Activated T-cell treated with anti-CD3 and anti-CD28 coated beads, Interleukin-2, amount 50 U/mL, for 48 hours (primary cell): ENCODE measurements at regions not wholly inside any gene's neighbourhood (a gene's known extent, or its start where the extent isn't known, plus 50 kb on each side); places are given as distances from the start of the nearest gene placed in this dataset.

Experiments
- DNase-seq, 2 experiments: peaks; one replicate each; pipeline ENCODE4 v3.0.0-alpha.2; 2020

DNA sequence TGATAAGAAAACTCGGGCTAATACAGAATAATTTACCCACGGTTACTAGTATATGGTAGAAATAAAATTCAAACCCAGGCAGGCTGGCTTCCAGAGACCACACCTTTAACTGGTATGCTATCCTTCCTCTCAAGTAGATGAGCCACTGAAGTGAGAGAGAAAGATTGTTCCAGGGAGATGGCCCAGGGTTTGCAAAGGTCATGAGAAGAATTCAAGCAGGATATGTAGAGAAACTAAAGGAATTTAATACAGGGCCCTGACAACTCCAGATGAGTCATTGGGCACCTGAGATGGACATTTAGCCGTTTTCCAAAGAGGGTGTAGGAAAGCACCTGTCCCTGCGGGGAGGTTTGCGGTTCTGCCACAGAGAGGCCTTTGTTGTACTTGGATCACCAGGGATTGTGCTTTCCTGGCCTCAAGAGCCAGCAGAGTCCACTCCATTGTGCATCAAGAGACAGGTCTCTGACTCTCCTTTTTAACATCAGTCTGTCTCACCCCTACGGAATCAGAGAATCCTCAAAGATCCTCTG lies 152.7 kb upstream of the BLID start:
- DNase-seq = no peak

GRCh38 chr11:122267602-122268001 lies 151.6 kb upstream of the BLID start:
- no peak for DNase-seq

GRCh38 chr11:122265981-122266380 lies 150.0 kb upstream of the BLID start:
- no peak for DNase-seq

- DNase-seq = no peak
Measured at GRCh38 chr11:122264121-122264520, 148.1 kb upstream of the BLID start.

GRCh38 chr11:122261546-122261945 lies 145.5 kb upstream of the BLID start:
- DNase-seq = no peak

- DNase-seq = no peak
Measured at GRCh38 chr11:122259195-122259821, 143.3 kb upstream of the BLID start.

GRCh38 chr11:122258446-122259194 lies 142.6 kb upstream of the BLID start:
- no peak for DNase-seq

DNA sequence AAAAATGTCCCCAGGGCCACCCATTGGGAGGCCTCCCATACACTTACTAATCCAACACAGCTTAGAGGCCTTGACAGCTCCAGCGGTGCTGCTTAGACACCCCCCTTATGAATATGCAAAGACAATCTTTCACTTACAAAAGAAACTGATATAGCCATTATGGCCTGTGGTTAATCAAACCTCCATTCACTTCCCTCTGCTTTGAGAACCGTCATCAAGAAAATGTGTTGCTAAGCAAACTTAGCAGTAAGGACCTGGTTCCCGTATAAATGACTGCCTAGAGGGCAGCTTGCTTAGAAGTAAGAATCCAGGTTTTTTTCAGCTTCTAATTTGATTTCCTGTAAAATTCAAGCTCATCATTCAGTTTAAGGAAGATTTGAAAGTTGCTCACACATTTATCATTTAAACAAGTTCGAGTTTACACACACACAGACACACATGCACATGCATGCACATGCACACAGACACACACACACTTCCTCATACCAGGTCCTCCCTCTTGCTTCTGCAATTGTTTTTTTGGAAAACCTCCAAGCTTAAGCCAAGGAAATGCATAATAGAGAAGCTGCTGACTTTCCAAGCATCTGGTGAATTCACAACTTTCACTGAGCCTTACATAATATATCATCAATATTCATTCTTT lies 137.7 kb upstream of the BLID start:
- DNase-seq = no peak

- DNase-seq = no peak
Measured at GRCh38 chr11:122248939-122249338, 132.9 kb upstream of the BLID start.

- no peak for DNase-seq
Measured at GRCh38 chr11:122248131-122248530, 132.1 kb upstream of the BLID start.

DNA sequence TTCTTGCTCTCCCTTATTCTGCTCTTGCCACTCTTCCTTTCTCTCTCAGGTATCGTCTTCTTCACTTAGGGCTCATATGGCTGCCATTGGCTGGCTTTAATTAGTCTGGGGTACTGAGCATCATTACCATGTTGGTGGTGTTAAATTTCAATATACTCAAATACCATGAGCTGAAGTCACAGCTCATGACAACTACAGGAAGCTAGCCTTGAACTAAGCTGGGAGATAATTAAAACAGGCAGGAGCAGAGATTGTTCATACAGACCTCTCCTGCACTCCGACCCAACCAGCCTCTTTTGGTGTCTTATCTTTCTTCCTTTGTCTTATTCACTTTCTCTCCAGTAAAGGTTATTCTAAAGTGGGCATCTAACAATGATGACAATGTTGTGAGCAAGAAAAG lies 130.9 kb upstream of the BLID start:
- DNase-seq = no peak

DNA sequence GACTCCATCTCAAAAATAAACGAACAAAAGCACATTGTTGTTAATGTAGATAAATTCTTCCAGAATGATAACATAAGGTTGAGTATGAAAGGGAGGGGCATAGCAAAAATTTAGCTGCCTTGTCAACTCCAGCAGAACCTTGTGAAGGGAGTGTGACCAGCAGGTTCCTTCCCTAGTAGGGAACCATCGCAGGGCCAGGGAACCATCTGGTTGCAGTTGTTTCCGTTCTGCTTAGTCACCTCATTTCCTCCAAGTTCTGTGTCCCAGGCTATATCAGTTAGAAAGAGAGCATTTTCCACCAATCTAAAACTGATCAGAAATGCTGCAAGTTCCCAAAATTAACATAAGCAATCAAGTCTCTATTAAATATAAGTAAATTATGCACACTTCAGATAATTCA lies 126.7 kb upstream of the BLID start:
- DNase-seq = no peak

- no peak for DNase-seq
Measured at GRCh38 chr11:122241566-122241965, 125.6 kb upstream of the BLID start.

- no peak for DNase-seq
Measured at GRCh38 chr11:122240638-122241037, 124.6 kb upstream of the BLID start.

DNA sequence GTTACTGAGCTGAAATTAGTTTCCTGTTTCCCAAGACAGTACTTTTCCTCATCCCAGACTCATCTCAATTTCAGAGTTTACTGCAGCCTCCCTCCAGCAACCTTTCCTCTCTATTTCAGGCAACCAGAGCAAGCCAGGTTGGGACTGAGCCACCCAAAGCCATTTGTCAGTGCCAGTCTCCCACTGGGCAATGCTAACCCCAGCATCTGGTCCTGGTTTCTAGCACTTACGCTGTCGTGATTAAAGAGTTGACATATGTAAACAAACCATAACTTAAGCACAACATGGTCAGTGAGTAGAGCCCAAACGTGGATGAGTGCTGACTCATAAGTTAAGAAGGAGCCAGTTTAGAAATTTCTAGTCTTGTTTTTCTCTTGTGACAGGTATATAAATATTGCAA lies 119.6 kb upstream of the BLID start:
- DNase-seq = no peak

DNA sequence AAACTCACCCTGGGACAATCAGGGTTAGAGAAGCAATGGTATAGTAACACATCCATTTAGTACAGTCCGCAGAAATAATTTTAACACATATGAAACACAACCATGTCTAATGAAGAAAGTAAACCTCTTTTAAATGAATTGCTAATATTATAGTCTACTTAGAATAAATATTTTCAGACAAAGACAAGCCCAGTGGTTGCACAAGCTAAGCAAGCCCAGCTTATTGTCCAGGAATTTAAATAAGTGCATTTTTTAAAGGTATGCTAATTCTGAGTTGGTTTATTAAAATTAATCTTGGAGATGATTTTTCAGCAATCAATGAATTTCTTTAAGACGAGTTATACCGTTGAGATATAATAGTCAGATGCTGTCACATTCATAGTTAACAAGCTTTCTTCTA lies 118.8 kb upstream of the BLID start:
- DNase-seq = no peak

DNA sequence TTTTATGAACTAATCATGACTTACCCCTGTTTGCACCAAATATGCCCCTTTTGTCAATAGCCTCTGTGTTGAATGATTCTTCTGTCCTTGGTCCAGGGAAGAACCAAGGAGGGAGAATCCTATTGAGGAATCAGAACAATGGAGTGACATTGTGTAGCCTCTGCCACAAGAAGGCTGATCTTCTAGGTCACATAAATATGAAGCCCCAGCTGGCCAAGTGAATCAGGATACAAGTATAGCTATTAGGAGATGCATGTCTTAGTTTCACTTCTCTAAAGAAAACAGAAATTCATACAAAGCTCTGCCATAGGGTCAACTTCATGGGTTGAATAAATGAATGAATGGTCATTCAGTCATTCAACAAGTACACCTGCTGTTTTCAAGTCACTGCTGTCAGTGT lies 118.2 kb upstream of the BLID start:
- DNase-seq = no peak

GRCh38 chr11:122232985-122233384 lies 117.0 kb upstream of the BLID start:
- no peak for DNase-seq

DNA sequence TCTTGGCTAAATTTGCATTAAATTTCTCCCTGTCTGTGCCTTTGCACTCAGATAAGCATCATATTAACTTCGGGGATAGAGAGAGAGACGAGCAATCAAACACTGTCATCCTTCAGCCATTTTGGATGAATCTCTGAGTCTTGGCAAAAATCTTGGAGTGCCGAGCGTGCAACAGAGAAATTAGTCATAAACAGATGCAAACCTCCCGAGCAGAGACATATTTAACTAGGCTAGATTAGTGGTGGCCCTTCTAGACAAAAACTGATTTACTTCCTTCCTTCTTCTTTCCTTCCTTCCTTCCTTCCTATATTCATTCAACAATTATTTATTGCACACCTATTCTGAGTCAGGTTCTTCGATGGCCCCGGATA lies 114.4 kb upstream of the BLID start:
- DNase-seq = no peak

DNA sequence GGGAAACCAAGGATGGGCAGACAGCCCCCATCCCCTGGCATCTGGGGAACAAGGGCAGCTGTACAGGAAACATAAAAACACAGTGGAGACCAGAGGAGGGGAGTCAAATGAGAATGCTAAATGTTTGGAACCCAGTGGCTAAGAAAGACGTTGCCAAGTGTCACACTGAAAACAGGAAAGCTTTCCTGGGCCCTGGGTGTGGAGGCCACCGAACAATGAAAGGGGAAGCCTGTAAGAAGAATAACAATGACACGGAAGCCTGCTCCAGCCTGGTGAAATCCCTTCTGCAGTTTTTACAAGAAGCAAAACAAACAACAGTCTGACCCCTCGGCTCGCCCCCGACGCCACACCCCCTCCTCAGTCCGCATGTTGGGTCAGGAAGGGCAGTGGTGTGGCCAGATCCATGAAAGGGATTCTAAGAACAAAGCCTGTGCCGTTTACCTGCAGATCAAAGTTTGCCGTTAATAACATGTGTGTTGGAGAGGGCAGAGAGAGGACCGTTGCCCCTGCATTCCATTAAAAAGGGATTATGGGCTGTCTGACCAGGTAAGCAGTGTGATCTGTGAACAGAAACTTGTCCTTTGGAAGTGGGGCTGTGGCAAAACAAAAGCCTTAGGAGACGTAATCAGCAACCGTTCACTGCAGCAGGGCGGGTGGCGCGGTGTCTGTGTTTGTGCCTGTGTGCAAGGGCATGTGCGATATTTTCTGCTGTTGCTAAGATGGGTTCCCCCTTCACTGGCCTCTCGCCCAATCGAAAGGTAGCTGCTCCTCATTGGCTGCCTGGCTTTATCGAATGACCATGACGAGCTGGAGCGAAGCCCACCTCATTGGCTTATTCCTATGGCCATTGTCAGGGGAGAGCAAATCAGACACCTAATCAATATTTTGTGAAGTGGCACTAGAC lies 113.7 kb upstream of the BLID start:
- DNase-seq = no peak

DNA sequence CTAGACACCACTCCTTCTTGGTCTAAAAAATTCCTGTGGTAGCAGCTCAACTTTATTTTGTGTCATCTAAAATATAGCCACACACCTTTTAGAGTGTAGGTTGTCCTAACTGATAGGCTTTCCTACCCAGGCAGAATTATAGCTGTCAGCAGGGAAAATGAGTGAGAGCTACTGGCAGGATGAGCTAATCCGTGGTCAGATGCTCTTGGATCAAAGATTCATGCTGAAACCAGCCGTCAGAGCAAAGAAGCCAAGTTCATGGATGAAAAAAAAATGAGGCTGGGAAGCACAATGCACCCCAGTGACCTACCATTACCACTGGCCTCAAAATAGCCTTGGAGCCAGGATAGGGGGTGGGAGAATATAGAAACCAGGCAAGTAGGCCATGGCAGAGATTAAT lies 113.1 kb upstream of the BLID start:
- no peak for DNase-seq

- DNase-seq = no peak
Measured at GRCh38 chr11:122226810-122227379, 110.9 kb upstream of the BLID start.

DNA sequence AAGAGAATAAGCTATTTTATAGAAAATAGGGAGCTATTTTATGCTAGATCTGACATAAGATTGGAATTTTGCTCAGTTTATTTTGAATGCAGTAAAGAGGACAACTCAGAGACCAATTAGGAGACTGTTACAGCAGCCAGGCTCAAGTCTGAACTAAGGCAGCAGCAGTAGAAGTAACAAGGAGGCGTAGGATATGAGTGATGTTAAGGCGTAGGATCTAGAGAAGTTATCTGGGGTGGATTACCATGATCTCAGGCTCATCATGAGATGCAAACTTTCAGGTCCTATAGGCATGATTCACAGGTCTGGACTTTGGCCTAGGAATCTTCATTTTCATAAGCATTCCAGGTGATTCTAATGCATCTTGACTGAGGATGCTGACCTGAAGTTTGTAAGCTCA lies 108.9 kb upstream of the BLID start:
- DNase-seq = no peak
